PFSK-1 (cell line): ENCODE measurements at regions not wholly inside any gene's neighbourhood (a gene's known extent, or its start where the extent isn't known, plus 50 kb on each side); places are given as distances from the start of the nearest gene placed in this dataset.

Experiments used
- FOXP2 ChIP-seq: optimal IDR thresholded peaks from 2 replicates; pipeline ENCODE3; 2011; ENCODE audit warnings: borderline replicate concordance, control low read depth, inconsistent platforms; ENCODE audit not compliant: insufficient read depth; ENCODE audit errors: extremely low read length, extremely low read depth
- POLR2AphosphoS5 ChIP-seq: IDR thresholded peaks from 2 replicates; pipeline ENCODE4 v1.6.1; 2012; ENCODE audit warnings: low read depth, mild to moderate bottlenecking, control low read depth, low read length, moderate library complexity
- SIN3A ChIP-seq: IDR thresholded peaks from 2 replicates; pipeline ENCODE4 v1.6.1; 2012; ENCODE audit warnings: mild to moderate bottlenecking, low read length, moderate library complexity, borderline replicate concordance; ENCODE audit not compliant: insufficient read depth
- TAF1 ChIP-seq: IDR thresholded peaks from 2 replicates; pipeline ENCODE4 v1.6.1; 2012; ENCODE audit warnings: low read length, control low read depth, borderline replicate concordance; ENCODE audit not compliant: insufficient read depth
- TF ChIP-seq, protein P1 (sequence below), 2 experiments: IDR thresholded peaks; 2 replicates each; pipeline versions ENCODE4 v1.6.1 to v1.8.0; 2011 to 2012; ENCODE audit warnings: low read depth in 2 of 2, low read length in 2 of 2, control low read depth in 1 of 2, inconsistent platforms in 1 of 2, mild to moderate bottlenecking in 1 of 2, moderate library complexity in 1 of 2; ENCODE audit not compliant: insufficient read depth in 1 of 2

DNA sequence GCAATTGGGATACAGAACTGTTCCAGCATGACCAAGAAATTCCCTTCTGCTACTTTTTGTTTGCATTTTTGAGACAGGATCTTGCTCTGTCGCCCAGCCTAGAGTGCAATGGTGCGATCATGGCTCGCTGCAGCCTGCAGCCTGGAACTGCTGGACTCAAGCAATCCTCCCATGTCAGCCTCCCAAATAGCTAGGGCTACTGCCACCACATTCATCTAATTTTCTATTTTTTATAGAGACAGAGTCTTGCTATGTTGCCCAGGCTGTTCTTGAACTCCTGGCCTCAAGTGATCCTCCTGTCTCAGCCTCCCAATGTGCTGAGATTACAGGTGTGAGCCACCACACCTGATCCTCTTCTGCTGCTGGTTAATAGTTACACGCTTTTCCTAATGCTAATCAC, 204.9 kb downstream of the SOX4 start:
- TF ChIP-seq SIN3A (no peak), TAF1 (no peak), FOXP2 (no peak), POLR2AphosphoS5 (no peak)
- TF ChIP-seq, protein P1, sequence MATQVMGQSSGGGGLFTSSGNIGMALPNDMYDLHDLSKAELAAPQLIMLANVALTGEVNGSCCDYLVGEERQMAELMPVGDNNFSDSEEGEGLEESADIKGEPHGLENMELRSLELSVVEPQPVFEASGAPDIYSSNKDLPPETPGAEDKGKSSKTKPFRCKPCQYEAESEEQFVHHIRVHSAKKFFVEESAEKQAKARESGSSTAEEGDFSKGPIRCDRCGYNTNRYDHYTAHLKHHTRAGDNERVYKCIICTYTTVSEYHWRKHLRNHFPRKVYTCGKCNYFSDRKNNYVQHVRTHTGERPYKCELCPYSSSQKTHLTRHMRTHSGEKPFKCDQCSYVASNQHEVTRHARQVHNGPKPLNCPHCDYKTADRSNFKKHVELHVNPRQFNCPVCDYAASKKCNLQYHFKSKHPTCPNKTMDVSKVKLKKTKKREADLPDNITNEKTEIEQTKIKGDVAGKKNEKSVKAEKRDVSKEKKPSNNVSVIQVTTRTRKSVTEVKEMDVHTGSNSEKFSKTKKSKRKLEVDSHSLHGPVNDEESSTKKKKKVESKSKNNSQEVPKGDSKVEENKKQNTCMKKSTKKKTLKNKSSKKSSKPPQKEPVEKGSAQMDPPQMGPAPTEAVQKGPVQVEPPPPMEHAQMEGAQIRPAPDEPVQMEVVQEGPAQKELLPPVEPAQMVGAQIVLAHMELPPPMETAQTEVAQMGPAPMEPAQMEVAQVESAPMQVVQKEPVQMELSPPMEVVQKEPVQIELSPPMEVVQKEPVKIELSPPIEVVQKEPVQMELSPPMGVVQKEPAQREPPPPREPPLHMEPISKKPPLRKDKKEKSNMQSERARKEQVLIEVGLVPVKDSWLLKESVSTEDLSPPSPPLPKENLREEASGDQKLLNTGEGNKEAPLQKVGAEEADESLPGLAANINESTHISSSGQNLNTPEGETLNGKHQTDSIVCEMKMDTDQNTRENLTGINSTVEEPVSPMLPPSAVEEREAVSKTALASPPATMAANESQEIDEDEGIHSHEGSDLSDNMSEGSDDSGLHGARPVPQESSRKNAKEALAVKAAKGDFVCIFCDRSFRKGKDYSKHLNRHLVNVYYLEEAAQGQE (IDR thresholded peaks at IDR 0.05; ENCODE audit: insufficient read depth in 1 of 2, low read depth in 2 of 2, low read length in 2 of 2) = no peak

- TF ChIP-seq TAF1 (no peak), SIN3A (no peak), POLR2AphosphoS5 (no peak), FOXP2 (no peak)
- TF ChIP-seq, protein P1 (IDR thresholded peaks at IDR 0.05; ENCODE audit: insufficient read depth in 1 of 2, low read depth in 2 of 2, low read length in 2 of 2) = no peak
Measured at GRCh38 chr6:21800330-21800729, 206.8 kb downstream of the SOX4 start.

- no peak for TF ChIP-seq POLR2AphosphoS5
- TF ChIP-seq TAF1 = no peak
- TF ChIP-seq SIN3A = no peak
- TF ChIP-seq, protein P1 (IDR thresholded peaks at IDR 0.05; ENCODE audit: insufficient read depth in 1 of 2, low read depth in 2 of 2, low read length in 2 of 2) = no peak
Measured at GRCh38 chr6:21800948-21801438, 207.4 kb downstream of the SOX4 start.

DNA sequence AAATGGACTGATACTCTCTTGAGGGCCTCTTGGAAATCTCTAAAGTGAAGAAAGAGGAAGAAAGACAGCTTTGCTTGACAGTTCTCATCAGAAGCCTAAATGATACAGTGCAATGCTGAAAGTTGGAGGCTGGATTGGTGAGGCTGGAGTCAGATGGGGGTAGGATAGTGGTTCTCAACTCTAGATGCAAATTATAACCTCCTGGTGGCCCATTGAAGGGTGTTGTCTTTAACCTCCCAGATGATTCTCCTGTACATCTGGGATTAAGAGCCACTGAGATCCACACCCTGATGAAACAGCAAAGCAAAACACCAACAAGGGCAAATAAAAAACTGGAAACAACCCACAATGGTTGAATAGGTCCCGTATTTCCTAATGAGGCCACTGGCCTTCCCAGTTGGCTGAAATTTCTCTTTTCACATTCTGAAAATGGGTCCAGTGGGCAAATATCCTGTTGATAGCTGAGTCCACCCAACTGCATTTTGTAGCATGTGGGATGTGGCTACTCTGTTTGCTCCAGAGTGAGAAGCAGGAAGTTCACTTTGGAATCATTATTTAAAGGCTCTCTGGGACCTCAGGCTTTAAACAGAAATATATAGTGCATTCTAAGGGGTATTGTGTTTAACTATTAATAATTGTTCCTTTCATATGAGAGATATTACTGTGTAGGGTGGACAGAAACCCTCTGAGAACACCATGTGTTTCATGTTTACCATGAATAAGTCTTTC, 208.1 kb downstream of the SOX4 start:
- TF ChIP-seq TAF1 (no peak), FOXP2 (no peak), SIN3A (no peak), POLR2AphosphoS5 (no peak)
- TF ChIP-seq, protein P1 (IDR thresholded peaks at IDR 0.05; ENCODE audit: insufficient read depth in 1 of 2, low read depth in 2 of 2, low read length in 2 of 2) = no peak
